OCI-LY7 (cell line): ENCODE measurements at regions not wholly inside any gene's neighbourhood (a gene's known extent, or its start where the extent isn't known, plus 50 kb on each side); places are given as distances from the start of the nearest gene placed in this dataset.

Experiments used
- EZH2phosphoT487 ChIP-seq: fragments of 200-600 bp; sonication (generic); IDR thresholded peaks from 2 replicates; pipeline ENCODE4 v1.6.1; 2018; ENCODE audit warnings: low read depth, borderline replicate concordance, mild to moderate bottlenecking, mixed run types, antibody characterized with exemption, low read length, moderate library complexity, mixed read lengths
- TF ChIP-seq, protein P1 (sequence below): fragments of 200-600 bp; sonication (generic); conservative IDR thresholded peaks from 2 replicates; pipeline ENCODE4 v1.5.1; 2014; ENCODE audit warnings: mild to moderate bottlenecking, antibody characterized with exemption, low read length, moderate library complexity, mixed read lengths

DNA sequence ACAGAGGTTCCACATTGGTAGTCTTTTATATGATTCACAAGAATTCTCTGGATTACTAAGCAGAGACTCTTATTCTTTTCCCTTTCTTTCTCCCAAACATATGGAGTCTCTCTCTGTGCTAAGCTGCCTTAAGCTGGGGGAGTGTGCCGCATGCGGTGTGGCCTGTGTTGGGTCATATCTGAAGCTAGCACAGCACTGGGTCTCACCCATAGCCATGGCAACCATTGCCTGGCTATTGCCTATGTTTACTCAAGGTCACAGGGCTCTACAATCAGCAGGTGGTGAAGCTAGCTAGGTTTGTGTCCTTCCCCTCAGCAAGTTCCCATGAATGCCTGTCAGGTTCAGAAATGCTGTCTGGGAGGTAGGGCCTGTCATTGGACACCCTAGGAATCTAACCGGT lies 73.6 kb upstream of the ZRANB2 start:
- TF ChIP-seq, protein P1, sequence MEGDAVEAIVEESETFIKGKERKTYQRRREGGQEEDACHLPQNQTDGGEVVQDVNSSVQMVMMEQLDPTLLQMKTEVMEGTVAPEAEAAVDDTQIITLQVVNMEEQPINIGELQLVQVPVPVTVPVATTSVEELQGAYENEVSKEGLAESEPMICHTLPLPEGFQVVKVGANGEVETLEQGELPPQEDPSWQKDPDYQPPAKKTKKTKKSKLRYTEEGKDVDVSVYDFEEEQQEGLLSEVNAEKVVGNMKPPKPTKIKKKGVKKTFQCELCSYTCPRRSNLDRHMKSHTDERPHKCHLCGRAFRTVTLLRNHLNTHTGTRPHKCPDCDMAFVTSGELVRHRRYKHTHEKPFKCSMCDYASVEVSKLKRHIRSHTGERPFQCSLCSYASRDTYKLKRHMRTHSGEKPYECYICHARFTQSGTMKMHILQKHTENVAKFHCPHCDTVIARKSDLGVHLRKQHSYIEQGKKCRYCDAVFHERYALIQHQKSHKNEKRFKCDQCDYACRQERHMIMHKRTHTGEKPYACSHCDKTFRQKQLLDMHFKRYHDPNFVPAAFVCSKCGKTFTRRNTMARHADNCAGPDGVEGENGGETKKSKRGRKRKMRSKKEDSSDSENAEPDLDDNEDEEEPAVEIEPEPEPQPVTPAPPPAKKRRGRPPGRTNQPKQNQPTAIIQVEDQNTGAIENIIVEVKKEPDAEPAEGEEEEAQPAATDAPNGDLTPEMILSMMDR: no peak
- TF ChIP-seq EZH2phosphoT487: no peak
